ENCODE measurements at regions not wholly inside any gene's neighbourhood (a gene's known extent, or its start where the extent isn't known, plus 50 kb on each side); places are given as distances from the start of the nearest gene placed in this dataset.

- Histone ChIP-seq H3K4me2 (ENCODE audit: low read length) (no peak overlapping the region), H3F3A (ENCODE audit: low read length, unreplicated experiment) (no peaks in the 10 kb centered on the region), H3K4me1 (ENCODE audit: insufficient read depth, low read length) (no peaks in the 10 kb centered on the region), H3K36me3 (ENCODE audit: low read depth, low read length) (no peaks in the 10 kb centered on the region), H3K9ac (ENCODE audit: low read length) (no peak overlapping the region), H2AFZ (ENCODE audit: low read length) (no peak overlapping the region), H3K27me3 (ENCODE audit: low read length) (no peaks in the 10 kb centered on the region), H4K20me1 (ENCODE audit: low read length) (no peaks in the 10 kb centered on the region), H3K79me2 (ENCODE audit: low read length) (no peaks in the 10 kb centered on the region), H3K27ac (ENCODE audit: low read length) (no peak overlapping the region), H3K9me2 (replicated peaks; ENCODE audit: low read length) (no peaks in the 10 kb centered on the region), H3K4me3 (ENCODE audit: low read length) (no peak overlapping the region), H3K9me3 (ENCODE audit: low read length) (no peaks in the 10 kb centered on the region)
- no TSS peak for BruUV-seq (replicated peaks)
- ChIA-PET POLR2A (ENCODE audit: unreplicated experiment) (no interaction called here), CTCF (no interaction called here)
- no peak for ATAC-seq
- TF ChIP-seq EZH2 (IDR thresholded peaks at IDR 0.05; ENCODE audit: low read length, unreplicated experiment) (no peak), CTCF (conservative IDR thresholded peaks at IDR 0.05; ENCODE audit: low read depth, low read length) (no peak), EZH2phosphoT487 (IDR thresholded peaks at IDR 0.05; ENCODE audit: borderline replicate concordance, low read length) (no peak)
- no peak for DNase-seq
- intact Hi-C loops (cut with micrococcal nuclease): no loop called here
Measured at GRCh38 chr9:83144492-83144891, 81.5 kb upstream of the RASEF start.

GRCh38 chr9:83142389-83142788 is 79.4 kb upstream of the RASEF start:
- no peak for ATAC-seq
- POLR2A ChIA-PET (ENCODE audit: unreplicated experiment): no interaction called here

GRCh38 chr9:83141887-83142286 is 78.9 kb upstream of the RASEF start:
- H3F3A ChIP-seq (ENCODE audit: low read length, unreplicated experiment): no peaks in the 10 kb centered on the region
- H3K9me2 ChIP-seq (replicated peaks; ENCODE audit: low read length): no peaks in the 10 kb centered on the region
- ATAC-seq: no peak
- intact Hi-C loops (cut with micrococcal nuclease): no loop called here
- no peak overlapping the region for H3K4me2 ChIP-seq (ENCODE audit: low read length)
- no peak for DNase-seq
- no peak overlapping the region for H2AFZ ChIP-seq (ENCODE audit: low read length)
- H3K79me2 ChIP-seq (ENCODE audit: low read length): no peaks in the 10 kb centered on the region
- no peak overlapping the region for H3K27ac ChIP-seq (ENCODE audit: low read length)
- H3K9ac ChIP-seq (ENCODE audit: low read length): no peak overlapping the region
- POLR2A ChIA-PET (ENCODE audit: unreplicated experiment): no interaction called here
- H3K4me3 ChIP-seq (ENCODE audit: low read length): no peak overlapping the region
- BruUV-seq (replicated peaks): no TSS peak
- TF ChIP-seq CTCF (conservative IDR thresholded peaks at IDR 0.05; ENCODE audit: low read depth, low read length): no peak
- no peak for TF ChIP-seq EZH2phosphoT487 (IDR thresholded peaks at IDR 0.05; ENCODE audit: borderline replicate concordance, low read length)
- TF ChIP-seq EZH2 (IDR thresholded peaks at IDR 0.05; ENCODE audit: low read length, unreplicated experiment): no peak
- no peaks in the 10 kb centered on the region for H3K4me1 ChIP-seq (ENCODE audit: insufficient read depth, low read length)
- H3K36me3 ChIP-seq (ENCODE audit: low read depth, low read length): no peaks in the 10 kb centered on the region
- H4K20me1 ChIP-seq (ENCODE audit: low read length): no peaks in the 10 kb centered on the region
- CTCF ChIA-PET: no interaction called here
- no peaks in the 10 kb centered on the region for H3K9me3 ChIP-seq (ENCODE audit: low read length)
- no peaks in the 10 kb centered on the region for H3K27me3 ChIP-seq (ENCODE audit: low read length)

More at GRCh38 chr9:83142389-83142788, 79.4 kb upstream of the RASEF start:
- no peak for DNase-seq
- H3K9me3 ChIP-seq (ENCODE audit: low read length): no peaks in the 10 kb centered on the region
- H4K20me1 ChIP-seq (ENCODE audit: low read length): no peaks in the 10 kb centered on the region
- H3K4me1 ChIP-seq (ENCODE audit: insufficient read depth, low read length): no peaks in the 10 kb centered on the region
- BruUV-seq (replicated peaks): no TSS peak
- TF ChIP-seq EZH2 (IDR thresholded peaks at IDR 0.05; ENCODE audit: low read length, unreplicated experiment) (no peak), CTCF (conservative IDR thresholded peaks at IDR 0.05; ENCODE audit: low read depth, low read length) (no peak), EZH2phosphoT487 (IDR thresholded peaks at IDR 0.05; ENCODE audit: borderline replicate concordance, low read length) (no peak)
- H3K27me3 ChIP-seq (ENCODE audit: low read length): no peaks in the 10 kb centered on the region
- intact Hi-C loops (cut with micrococcal nuclease): no loop called here
- H3K36me3 ChIP-seq (ENCODE audit: low read depth, low read length): no peaks in the 10 kb centered on the region
- H3F3A ChIP-seq (ENCODE audit: low read length, unreplicated experiment): no peaks in the 10 kb centered on the region
- H3K9ac ChIP-seq (ENCODE audit: low read length): no peak overlapping the region
- CTCF ChIA-PET: no interaction called here
- H3K9me2 ChIP-seq (replicated peaks; ENCODE audit: low read length): no peaks in the 10 kb centered on the region
- H3K79me2 ChIP-seq (ENCODE audit: low read length): no peaks in the 10 kb centered on the region
- H3K27ac ChIP-seq (ENCODE audit: low read length): no peak overlapping the region
- H3K4me3 ChIP-seq (ENCODE audit: low read length): no peak overlapping the region
- no peak overlapping the region for H2AFZ ChIP-seq (ENCODE audit: low read length)
- H3K4me2 ChIP-seq (ENCODE audit: low read length): no peak overlapping the region
